Heart left ventricle (tissue), 16 donors: ENCODE measurements at regions not wholly inside any gene's neighbourhood (a gene's known extent, or its start where the extent isn't known, plus 50 kb on each side); places are given as distances from the start of the nearest gene placed in this dataset.

Experiments
- ATAC-seq, 4 donors: fragments of 200-7000 bp; cut with Tn5 transposase; one replicate each; pipeline ENCODE4 v1.9.1; 2020 to 2022; ENCODE audit warnings: moderate library complexity in 4 of 4, mild to moderate bottlenecking in 3 of 4, moderate number of reproducible peaks in 1 of 4
- DNase-seq, 5 donors: peaks; one replicate each; pipeline ENCODE4 v3.0.0-alpha.2; 2020
- H3K27ac ChIP-seq, 12 donors: fragments of 200-600 bp; sonication (generic) in 4 of 12; one replicate each; pipeline versions ENCODE4 v1.5.0 to v1.8.0; 2016 to 2022; ENCODE audit warnings: mild to moderate bottlenecking in 2 of 12
- H3K27me3 ChIP-seq, 9 donors: fragments of 200-600 bp; sonication (generic) in 2 of 9; one replicate each; pipeline versions ENCODE4 v1.5.1 to v1.8.0; 2016 to 2022; ENCODE audit warnings: mild to moderate bottlenecking in 3 of 9
- H3K36me3 ChIP-seq, 9 donors: fragments of 200-600 bp; sonication (generic) in 2 of 9; one replicate each; pipeline versions ENCODE4 v1.5.0 to v1.8.0; 2018 to 2022; ENCODE audit warnings: mild to moderate bottlenecking in 2 of 9
- H3K4me1 ChIP-seq, 12 donors: fragments of 200-600 bp; sonication (generic) in 4 of 12; one replicate each; pipeline versions ENCODE4 v1.5.0 to v1.8.0; 2016 to 2022; ENCODE audit warnings: mild to moderate bottlenecking in 3 of 12
- H3K4me3 ChIP-seq, 12 donors: fragments of 200-600 bp; sonication (generic) in 4 of 12; one replicate each; pipeline versions ENCODE4 v1.5.0 to v1.8.0; 2017 to 2022; ENCODE audit warnings: mild to moderate bottlenecking in 9 of 12, moderate library complexity in 4 of 12
- H3K9me3 ChIP-seq, 12 donors: fragments of 200-600 bp; sonication (generic) in 4 of 12; one replicate each; pipeline versions ENCODE4 v1.5.0 to v1.8.0; 2016 to 2022; ENCODE audit warnings: mild to moderate bottlenecking in 1 of 12
- POLR2A ChIP-seq, 2 donors: fragments of 450-650 bp; IDR thresholded peaks; one replicate each; pipeline ENCODE4 v1.6.1; 2017; ENCODE audit warnings: antibody characterized with exemption in 2 of 2, mild to moderate bottlenecking in 2 of 2, moderate library complexity in 2 of 2
- WGBS, 4 donors: extraction: QIAGEN DNeasy Blood & Tissue Kit in 2 of 4; methylation state at CpG; one replicate each; pipeline versions ENCODE4 v1.1.5 to v1.1.7; 2013 to 2018; 5-methylcytosine and 5-hydroxymethylcytosine counted together
- intact Hi-C, 10 donors: fragments of 100-400 bp; cut with DNase I; formaldehyde crosslinking; loops; one replicate each; pipeline versions ENCODE4 v1.11.1 to v1.14.2; 2022
- TF ChIP-seq, protein P1 (sequence below), 12 donors: fragments of 200-600 bp; sonication (generic) in 4 of 12; IDR thresholded peaks; one replicate each; pipeline versions ENCODE4 v1.5.0 to v1.8.0; 2018 to 2022; ENCODE audit warnings: antibody characterized with exemption in 12 of 12, mild to moderate bottlenecking in 5 of 12
- donor health status: ischemic (EF 13 %, LVEDD 7.1; RV severe dilation, severe dysfunction).
- donor health status: healthy with polysubstance abuse.
- donor health status: DM: no; HTN: yes; CAD: no.
- donor health status: DM: no; HTN: no; CAD: no.
- donor health status: ischemic (EF 25% LVEDD 6.9; RV normal size, moderate dysfunction).
- donor health status: ischemic (EF 25% LVEDD 5.7; RV mildly dilated, moderate dysfunction).
- donor health status: healthy.
- donor health status: DM: yes; HTN: yes; CAD: no.
- donor health status: ischemic (EF 35%, LVEDD 5.7; RV mildly dilated, moderate dysfunction).
- donor health status: nonischemic (EF 11% LVEDD 7.7; RV severe dilation, severe dysfunction).
- donor health status: DM: yes; HTN: yes; CAD: no.
- donor health status: PGD.
- donor health status: ischemic (EF 29% LVEDD 5.4; RV normal size, mild dysfunction).
- donor health status: nonischemic (EF 23%, LVEDD 6.1; RV moderate dilation, normal function).

- WGBS, 4 donors: 62 to 76% (median 70%) methylated on average over 3 of the region's 3 CpGs
- no peak overlapping the region for H3K4me3 ChIP-seq
- TF ChIP-seq, protein P1, sequence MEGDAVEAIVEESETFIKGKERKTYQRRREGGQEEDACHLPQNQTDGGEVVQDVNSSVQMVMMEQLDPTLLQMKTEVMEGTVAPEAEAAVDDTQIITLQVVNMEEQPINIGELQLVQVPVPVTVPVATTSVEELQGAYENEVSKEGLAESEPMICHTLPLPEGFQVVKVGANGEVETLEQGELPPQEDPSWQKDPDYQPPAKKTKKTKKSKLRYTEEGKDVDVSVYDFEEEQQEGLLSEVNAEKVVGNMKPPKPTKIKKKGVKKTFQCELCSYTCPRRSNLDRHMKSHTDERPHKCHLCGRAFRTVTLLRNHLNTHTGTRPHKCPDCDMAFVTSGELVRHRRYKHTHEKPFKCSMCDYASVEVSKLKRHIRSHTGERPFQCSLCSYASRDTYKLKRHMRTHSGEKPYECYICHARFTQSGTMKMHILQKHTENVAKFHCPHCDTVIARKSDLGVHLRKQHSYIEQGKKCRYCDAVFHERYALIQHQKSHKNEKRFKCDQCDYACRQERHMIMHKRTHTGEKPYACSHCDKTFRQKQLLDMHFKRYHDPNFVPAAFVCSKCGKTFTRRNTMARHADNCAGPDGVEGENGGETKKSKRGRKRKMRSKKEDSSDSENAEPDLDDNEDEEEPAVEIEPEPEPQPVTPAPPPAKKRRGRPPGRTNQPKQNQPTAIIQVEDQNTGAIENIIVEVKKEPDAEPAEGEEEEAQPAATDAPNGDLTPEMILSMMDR (IDR thresholded peaks at IDR 0.05): no peak
- no peak for TF ChIP-seq POLR2A (IDR thresholded peaks at IDR 0.05)
- no peaks in the 10 kb centered on the region for H3K36me3 ChIP-seq
- peaks cover 0 to 3% (median 0%) of the 10 kb centered on the region in 12 donors for H3K4me1 ChIP-seq
- no peaks in the 10 kb centered on the region for H3K9me3 ChIP-seq
- no peak for DNase-seq
- no peak for ATAC-seq
- H3K27ac ChIP-seq: no peak overlapping the region
- intact Hi-C loops: no loop called here
- no peaks in the 10 kb centered on the region for H3K27me3 ChIP-seq
Observed at GRCh38 chr5:99775189-99775588, 760.0 kb upstream of the FAM174A start.

- H3K4me3 ChIP-seq: no peak overlapping the region
- H3K9me3 ChIP-seq: peaks cover 0 to 8% (median 0%) of the 10 kb centered on the region in 12 donors
- no peak for DNase-seq
- H3K4me1 ChIP-seq: peaks cover 0 to 3% (median 0%) of the 10 kb centered on the region in 12 donors
- TF ChIP-seq POLR2A (IDR thresholded peaks at IDR 0.05): no peak
- TF ChIP-seq, protein P1 (IDR thresholded peaks at IDR 0.05): no peak
- ATAC-seq: no peak
- intact Hi-C loops: no loop called here
- no peak overlapping the region for H3K27ac ChIP-seq
- WGBS, 4 donors: 13 to 25% (median 17%) methylated on average over 1 of the region's 1 CpG
- H3K27me3 ChIP-seq: no peaks in the 10 kb centered on the region
- no peaks in the 10 kb centered on the region for H3K36me3 ChIP-seq
Observed at GRCh38 chr5:99773290-99773689, 761.9 kb upstream of the FAM174A start.

DNA sequence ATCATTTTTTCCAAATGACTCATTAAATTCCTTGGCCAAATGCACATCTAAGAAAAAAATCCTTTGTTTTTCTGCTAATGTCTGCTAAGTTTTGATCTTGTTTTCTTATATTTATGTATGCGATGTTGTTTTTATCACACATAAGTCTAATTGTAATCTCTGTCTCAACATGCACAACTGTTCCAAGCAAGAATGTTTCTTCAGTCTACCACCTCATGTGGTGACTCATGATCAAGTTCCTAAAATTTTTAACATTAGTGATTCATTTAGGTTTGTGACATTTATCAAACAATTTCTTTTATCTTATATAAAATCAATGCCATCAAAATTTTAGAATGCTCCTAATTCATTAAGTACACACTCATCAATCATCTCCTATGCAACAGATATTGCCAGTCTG is 763.9 kb upstream of the FAM174A start:
- no peak for ATAC-seq
- peaks cover 0 to 3% (median 0%) of the 10 kb centered on the region in 12 donors for H3K4me1 ChIP-seq
- 82 to 97% (median 87%) methylated on average over 1 of the region's 1 CpG for WGBS, 4 donors

DNA sequence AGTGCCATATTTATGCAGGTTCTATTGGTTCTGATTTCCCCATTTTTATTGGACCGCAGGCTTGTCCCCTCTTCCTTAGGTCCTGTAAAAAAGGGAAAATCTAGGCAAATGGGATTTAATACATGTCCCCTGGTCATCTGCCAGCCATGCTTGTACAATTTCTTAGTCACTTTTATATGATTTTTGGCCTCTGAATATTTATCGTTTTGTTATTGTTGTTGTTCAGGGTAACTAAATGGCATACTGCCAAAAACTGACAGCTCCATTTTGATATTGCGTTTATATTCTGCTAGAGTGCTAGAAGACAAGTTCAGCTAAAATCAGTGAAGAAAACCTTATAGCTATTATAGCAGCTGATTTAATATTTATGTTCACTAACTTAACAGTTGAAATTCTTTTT is 770.2 kb upstream of the FAM174A start:
- H3K27me3 ChIP-seq: no peaks in the 10 kb centered on the region
- no peaks in the 10 kb centered on the region for H3K36me3 ChIP-seq
- DNase-seq: no peak
- no peak for TF ChIP-seq POLR2A (IDR thresholded peaks at IDR 0.05)
- TF ChIP-seq, protein P1 (IDR thresholded peaks at IDR 0.05): no peak
- WGBS, 4 donors: 59 to 76% (median 64%) methylated on average over 3 of the region's 3 CpGs
- no peak for ATAC-seq
- intact Hi-C loops: no loop called here
- no peak overlapping the region for H3K27ac ChIP-seq
- H3K4me3 ChIP-seq: no peak overlapping the region
- H3K9me3 ChIP-seq: peaks cover 0 to 10% (median 0%) of the 10 kb centered on the region in 12 donors
- no peaks in the 10 kb centered on the region for H3K4me1 ChIP-seq

More for the DNA sequence above, 763.9 kb upstream of the FAM174A start:
- Histone ChIP-seq H3K27me3 (no peaks in the 10 kb centered on the region), H3K9me3 (peaks cover 0 to 8% (median 0%) of the 10 kb centered on the region in 12 donors), H3K36me3 (no peaks in the 10 kb centered on the region), H3K4me3 (no peak overlapping the region), H3K27ac (no peak overlapping the region)
- intact Hi-C loops: no loop called here
- TF ChIP-seq POLR2A (IDR thresholded peaks at IDR 0.05): no peak
- TF ChIP-seq, protein P1 (IDR thresholded peaks at IDR 0.05): no peak
- no peak for DNase-seq
